Neuronal stem cell (in vitro differentiated cells): ENCODE measurements at regions not wholly inside any gene's neighbourhood (a gene's known extent, or its start where the extent isn't known, plus 50 kb on each side); places are given as distances from the start of the nearest gene placed in this dataset.

Source experiments
- DNase-seq: peaks from one replicate; pipeline ENCODE4 v3.0.0-alpha.2; 2013; ENCODE audit warnings: low spot score
- H2AFZ ChIP-seq: one replicate; pipeline ENCODE4 v1.6.1; 2013; ENCODE audit warnings: mild to moderate bottlenecking, low read length, inconsistent platforms
- H2AK5ac ChIP-seq: 2 replicates; pipeline ENCODE4 v1.6.1; 2013; ENCODE audit warnings: low read depth, mild to moderate bottlenecking, inconsistent platforms, low read length, moderate library complexity, mixed read lengths
- H2BK120ac ChIP-seq: 2 replicates; pipeline ENCODE4 v1.6.1; 2013; ENCODE audit warnings: low read depth, mild to moderate bottlenecking, inconsistent platforms, low read length, moderate library complexity, mixed read lengths
- H2BK12ac ChIP-seq: one replicate; pipeline ENCODE4 v1.6.1; 2013; ENCODE audit warnings: low read length, inconsistent platforms
- H2BK15ac ChIP-seq: 2 replicates; pipeline ENCODE4 v1.6.1; 2013; ENCODE audit warnings: mild to moderate bottlenecking, low read length, inconsistent platforms, mixed read lengths
- H2BK5ac ChIP-seq: one replicate; pipeline ENCODE4 v1.6.1; 2013; ENCODE audit warnings: inconsistent platforms, mild to moderate bottlenecking, low read length, moderate library complexity
- H3K14ac ChIP-seq: one replicate; pipeline ENCODE4 v1.6.1; 2013; ENCODE audit warnings: low read length, inconsistent platforms
- H3K18ac ChIP-seq: 2 replicates; pipeline ENCODE4 v1.6.1; 2013; ENCODE audit warnings: low read length, inconsistent platforms
- H3K23ac ChIP-seq: 2 replicates; pipeline ENCODE4 v1.6.1; 2013; ENCODE audit warnings: low read depth, mild to moderate bottlenecking, mixed read lengths, low read length, inconsistent platforms; ENCODE audit not compliant: poor library complexity
- H3K27ac ChIP-seq: replicated peaks from 3 replicates; pipeline ENCODE4 v1.5.1; 2013; ENCODE audit warnings: low read length, inconsistent platforms
- H3K27me3 ChIP-seq, 3 experiments: 2 replicates each; pipeline ENCODE4 v1.6.1; 2013; ENCODE audit warnings: low read length in 3 of 3, mild to moderate bottlenecking in 2 of 3, inconsistent platforms in 1 of 3, low read depth in 1 of 3, mixed read lengths in 1 of 3, moderate library complexity in 1 of 3; ENCODE audit not compliant: control insufficient read depth in 3 of 3, insufficient read depth in 3 of 3
- H3K36me3 ChIP-seq, 2 donors: replicated peaks in 1 of 2; 2 replicates each; pipeline ENCODE4 v1.6.1; 2013; ENCODE audit warnings: low read length in 2 of 2; ENCODE audit not compliant: control insufficient read depth in 2 of 2, insufficient read depth in 2 of 2
- H3K4ac ChIP-seq: 2 replicates; pipeline ENCODE4 v1.6.1; 2013; ENCODE audit warnings: inconsistent platforms, mild to moderate bottlenecking, low read length, moderate library complexity
- H3K4me1 ChIP-seq, 2 donors: 1 replicate in 1 of 2; 2 replicates in 1 of 2; pipeline ENCODE4 v1.6.1; 2013; ENCODE audit warnings: low read length in 2 of 2, low read depth in 1 of 2; ENCODE audit not compliant: control insufficient read depth in 2 of 2, insufficient read depth in 1 of 2
- H3K4me2 ChIP-seq: one replicate; pipeline ENCODE4 v1.6.1; 2013; ENCODE audit warnings: mild to moderate bottlenecking, low read length, inconsistent platforms; ENCODE audit not compliant: insufficient read depth, poor library complexity, severe bottlenecking
- H3K4me3 ChIP-seq, 2 donors: 2 replicates each; pipeline ENCODE4 v1.5.1; 2013; ENCODE audit warnings: low read length in 2 of 2, mild to moderate bottlenecking in 2 of 2, inconsistent platforms in 1 of 2, moderate library complexity in 1 of 2
- H3K79me1 ChIP-seq: one replicate; pipeline ENCODE4 v1.6.1; 2013; ENCODE audit warnings: low read depth, mild to moderate bottlenecking, inconsistent platforms, low read length, moderate library complexity
- H3K9ac ChIP-seq: one replicate; pipeline ENCODE4 v1.6.1; 2013; ENCODE audit warnings: mild to moderate bottlenecking, low read depth, low read length, inconsistent platforms; ENCODE audit not compliant: poor library complexity
- H3K9me3 ChIP-seq, 2 donors: replicated peaks in 1 of 2; 2 replicates each; pipeline versions ENCODE3 to v1.6.1; 2013; ENCODE audit warnings: low read length in 2 of 2, mild to moderate bottlenecking in 2 of 2, inconsistent platforms in 1 of 2, low read depth in 1 of 2, mixed read lengths in 1 of 2, moderate library complexity in 1 of 2; ENCODE audit not compliant: control insufficient read depth in 2 of 2, insufficient read depth in 1 of 2
- H4K8ac ChIP-seq: one replicate; pipeline ENCODE4 v1.6.1; 2013; ENCODE audit warnings: low read depth, mild to moderate bottlenecking, inconsistent platforms, low read length, moderate library complexity
- H4K91ac ChIP-seq: one replicate; pipeline ENCODE4 v1.6.1; 2013; ENCODE audit warnings: low read length, low read depth, mild to moderate bottlenecking, inconsistent platforms; ENCODE audit not compliant: poor library complexity
- WGBS, 2 donors: extraction: QIAGEN DNeasy Blood & Tissue Kit; methylation state at CpG; one replicate each; pipeline ENCODE4 v1.1.7; 2013; ENCODE audit warnings: missing lambda C conversion rate in 2 of 2, mixed read lengths in 1 of 2; ENCODE audit not compliant: insufficient read length in 2 of 2, insufficient replicate concordance in 1 of 2; ENCODE audit errors: extremely low coverage in 2 of 2; 5-methylcytosine and 5-hydroxymethylcytosine counted together

DNA sequence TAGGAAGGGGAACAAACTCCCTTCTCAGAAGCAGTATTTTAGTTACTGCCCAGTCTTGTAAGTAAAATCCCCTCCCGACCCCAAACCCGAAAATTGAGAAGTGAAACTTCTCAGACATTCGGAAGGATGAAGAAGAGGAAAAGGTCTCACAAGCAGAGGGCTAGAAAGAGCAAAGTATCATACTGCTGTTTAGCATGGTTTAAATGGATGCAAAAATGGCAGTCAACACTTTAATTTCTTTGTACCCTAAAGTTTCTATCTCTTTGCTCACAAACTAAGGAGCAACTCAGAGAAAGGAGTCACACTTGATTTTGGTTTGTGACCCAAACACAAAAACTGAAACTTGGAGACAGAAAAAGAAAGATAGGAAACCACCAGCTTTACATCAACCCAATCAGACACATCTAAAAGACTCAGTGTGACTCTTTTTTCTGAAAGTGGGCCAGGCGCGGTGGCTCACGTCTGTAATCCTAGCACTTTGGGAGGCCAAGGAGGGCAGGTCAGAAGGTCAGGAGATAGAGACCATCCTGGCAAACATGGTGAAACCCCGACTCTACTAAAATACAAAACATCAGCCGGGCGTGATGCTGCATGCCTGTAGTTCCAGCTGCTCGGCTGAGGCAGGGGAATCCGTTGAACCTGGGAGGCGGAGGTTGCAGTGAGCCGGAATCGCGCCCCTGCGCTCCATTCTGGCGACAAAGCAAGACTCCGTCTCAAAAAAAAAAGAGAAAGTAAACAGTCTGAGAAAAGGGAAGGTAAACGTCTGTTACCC, 63.2 kb upstream of the ATP11B start:
- Histone ChIP-seq H3K36me3 (no peaks in the 10 kb centered on the region), H4K91ac (no peak overlapping the region), H3K23ac (no peak overlapping the region), H3K4me2 (no peak overlapping the region), H4K8ac (no peak overlapping the region), H2BK5ac (no peak overlapping the region), H3K27ac (no peak overlapping the region), H3K27me3 (peaks cover 0 to 12% (median 0%) of the 10 kb centered on the region in 3 experiments), H2AK5ac (no peak overlapping the region), H3K9ac (no peak overlapping the region), H2BK15ac (no peak overlapping the region), H2BK12ac (no peak overlapping the region), H3K4ac (no peak overlapping the region), H2BK120ac (no peak overlapping the region), H3K79me1 (no peaks in the 10 kb centered on the region), H2AFZ (no peak overlapping the region), H3K14ac (no peak overlapping the region), H3K18ac (no peak overlapping the region), H3K4me3 (no peak overlapping the region), H3K4me1 (peaks cover 12 to 15% of the 10 kb centered on the region in 2 donors), H3K9me3 (no peaks in the 10 kb centered on the region)
- WGBS, 2 donors, result no CpG with 5 or more reads among the region's 19 CpGs
- no peak for DNase-seq

GRCh38 chr3:182730675-182731042, 62.6 kb upstream of the ATP11B start:
- Histone ChIP-seq H3K4me3 (no peak overlapping the region), H2BK120ac (no peak overlapping the region), H2AFZ (no peak overlapping the region), H3K14ac (no peak overlapping the region), H2BK5ac (no peak overlapping the region), H2BK15ac (no peak overlapping the region), H3K9ac (no peak overlapping the region), H3K4ac (no peak overlapping the region), H3K27me3 (peaks cover 0 to 16% (median 0%) of the 10 kb centered on the region in 3 experiments), H3K36me3 (no peaks in the 10 kb centered on the region), H2AK5ac (no peak overlapping the region), H3K79me1 (no peaks in the 10 kb centered on the region), H3K18ac (no peak overlapping the region), H4K91ac (no peak overlapping the region), H3K27ac (no peak overlapping the region), H3K23ac (no peak overlapping the region), H3K4me1 (peaks cover 8 to 9% of the 10 kb centered on the region in 2 donors), H3K9me3 (no peaks in the 10 kb centered on the region), H3K4me2 (no peak overlapping the region), H4K8ac (no peak overlapping the region), H2BK12ac (no peak overlapping the region)
- DNase-seq, result no peak
- no CpG with 5 or more reads among the region's 1 CpG for WGBS, 2 donors

DNA sequence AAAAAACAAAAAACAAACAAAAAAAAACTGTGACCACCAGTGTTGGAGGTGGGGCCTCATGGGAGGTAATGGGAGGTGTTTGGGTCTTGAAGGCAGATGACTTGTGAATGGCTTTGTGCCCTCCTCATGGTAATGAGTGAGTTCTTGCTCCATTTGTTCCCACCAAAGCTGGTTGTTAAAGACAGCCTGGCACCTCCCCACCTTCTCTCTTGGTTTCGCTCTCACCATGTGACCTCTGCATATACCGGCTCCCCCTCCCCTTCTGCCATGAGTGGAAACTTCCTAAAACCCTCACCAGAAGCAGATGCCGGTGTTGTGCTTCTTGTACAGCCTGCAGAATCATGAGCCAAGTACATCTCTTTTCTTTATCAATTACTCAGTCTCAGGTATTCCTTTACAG, 61.5 kb upstream of the ATP11B start:
- Histone ChIP-seq H3K9me3 (no peaks in the 10 kb centered on the region), H3K9ac (no peak overlapping the region), H2AK5ac (no peak overlapping the region), H3K23ac (no peak overlapping the region), H2BK15ac (no peak overlapping the region), H2AFZ (no peak overlapping the region), H2BK5ac (no peak overlapping the region), H3K36me3 (no peaks in the 10 kb centered on the region), H4K91ac (no peak overlapping the region), H3K18ac (no peak overlapping the region), H2BK120ac (no peak overlapping the region), H4K8ac (no peak overlapping the region), H3K79me1 (no peaks in the 10 kb centered on the region), H3K4me3 (no peak overlapping the region), H3K4ac (no peak overlapping the region), H3K27me3 (peaks cover 0 to 19% (median 0%) of the 10 kb centered on the region in 3 experiments), H3K14ac (no peak overlapping the region), H3K4me1 (peaks cover under 1 to 1% of the 10 kb centered on the region in 2 donors), H2BK12ac (no peak overlapping the region), H3K27ac (no peak overlapping the region), H3K4me2 (no peak overlapping the region)
- WGBS, 2 donors, result no CpG with 5 or more reads among the region's 3 CpGs
- DNase-seq, result no peak

DNA sequence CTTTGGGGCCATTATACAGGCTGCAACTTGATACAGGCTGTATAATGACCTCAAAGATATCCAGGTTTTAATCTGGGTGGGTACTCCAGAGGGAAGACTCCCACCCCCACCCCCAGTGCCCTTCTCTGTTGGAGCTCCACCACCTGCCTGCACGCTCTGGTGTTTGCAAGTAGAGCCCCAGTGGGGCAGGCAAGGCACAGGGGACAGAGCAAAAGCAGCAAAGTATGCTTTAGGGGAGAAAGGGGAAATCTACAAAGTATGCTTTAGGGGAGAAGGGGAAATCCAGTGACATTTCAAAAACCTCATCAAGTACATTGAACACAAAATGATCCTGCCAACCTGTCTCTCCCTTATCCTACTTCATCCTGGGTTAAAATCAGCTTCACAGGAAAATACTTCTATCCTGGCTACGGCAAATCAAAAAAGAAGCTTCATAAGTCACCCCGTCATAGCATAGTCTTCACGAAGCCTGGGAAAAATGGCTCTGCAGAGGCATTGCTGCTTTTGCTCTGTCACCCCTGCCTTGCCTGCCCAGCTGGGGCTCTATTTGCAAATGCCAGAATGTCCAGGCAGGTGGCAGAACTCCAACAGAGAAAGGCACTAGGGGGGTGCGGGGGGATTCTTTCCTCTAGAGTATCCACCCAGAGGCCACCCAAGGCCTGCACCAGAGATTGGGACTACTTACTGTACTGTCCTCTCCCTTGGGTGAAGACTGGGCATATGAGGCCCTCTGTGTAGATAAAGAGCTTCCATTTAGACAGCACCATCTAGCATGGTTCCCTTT, 60.9 kb upstream of the ATP11B start:
- no peak overlapping the region for H2BK15ac ChIP-seq
- no peak overlapping the region for H3K4ac ChIP-seq
- no peak overlapping the region for H4K8ac ChIP-seq
- no peaks in the 10 kb centered on the region for H3K4me1 ChIP-seq
- H2AK5ac ChIP-seq, result no peak overlapping the region
- H3K36me3 ChIP-seq, result no peaks in the 10 kb centered on the region
- no peaks in the 10 kb centered on the region for H3K9me3 ChIP-seq
- H3K79me1 ChIP-seq, result no peaks in the 10 kb centered on the region
- H2AFZ ChIP-seq, result no peak overlapping the region
- no peak for DNase-seq
- no CpG with 5 or more reads among the region's 5 CpGs for WGBS, 2 donors
- H2BK120ac ChIP-seq, result no peak overlapping the region
- H3K27me3 ChIP-seq, result peaks cover 0 to 24% (median 0%) of the 10 kb centered on the region in 3 experiments
- no peak overlapping the region for H3K9ac ChIP-seq
- no peak overlapping the region for H2BK12ac ChIP-seq
- H3K23ac ChIP-seq, result no peak overlapping the region
- H2BK5ac ChIP-seq, result no peak overlapping the region
- no peak overlapping the region for H3K27ac ChIP-seq
- H3K14ac ChIP-seq, result no peak overlapping the region
- H3K4me3 ChIP-seq, result no peak overlapping the region
- no peak overlapping the region for H4K91ac ChIP-seq
- H3K4me2 ChIP-seq, result no peak overlapping the region
- H3K18ac ChIP-seq, result no peak overlapping the region
